Large intestine (tissue), 3 donors: ENCODE measurements at regions not wholly inside any gene's neighbourhood (a gene's known extent, or its start where the extent isn't known, plus 50 kb on each side); places are given as distances from the start of the nearest gene placed in this dataset.
"Not testable (repeated sequence)": the region's sequence is repeated elsewhere in the genome, so short reads cannot be mapped to it uniquely, and the experiment has no call there.

Experiments used
- DNase-seq, 2 donors: peaks; one replicate each; pipeline versions ENCODE4 v3.0.0 to v3.0.0-alpha.2; 2013
- H3K27ac ChIP-seq: one replicate; pipeline ENCODE4 v1.5.1; 2013; ENCODE audit warnings: low read length
- H3K27me3 ChIP-seq: 2 replicates; pipeline ENCODE4 v1.6.1; 2013; ENCODE audit warnings: low read length; ENCODE audit not compliant: control insufficient read depth, insufficient read depth
- H3K36me3 ChIP-seq: 2 replicates; pipeline ENCODE4 v1.6.1; 2013; ENCODE audit warnings: low read length; ENCODE audit not compliant: control insufficient read depth, insufficient read depth
- H3K4me1 ChIP-seq: one replicate; pipeline ENCODE4 v1.6.1; 2013; ENCODE audit warnings: low read length; ENCODE audit not compliant: control insufficient read depth, insufficient read depth
- H3K4me3 ChIP-seq: one replicate; pipeline ENCODE4 v1.5.1; 2013; ENCODE audit warnings: low read length
- H3K9me3 ChIP-seq: one replicate; pipeline ENCODE4 v1.6.1; 2013; ENCODE audit warnings: mild to moderate bottlenecking, low read depth, low read length, moderate library complexity; ENCODE audit not compliant: control insufficient read depth
- whole genome bisulfite sequencing: methylation state at CpG from one replicate; pipeline ENCODE4 v1.1.5; 2013; ENCODE audit warnings: low lambda C conversion rate; ENCODE audit not compliant: insufficient coverage; 5-methylcytosine and 5-hydroxymethylcytosine counted together

- Histone ChIP-seq H3K27me3 (no peaks in the 10 kb centered on the region), H3K4me1 (no peaks in the 10 kb centered on the region), H3K9me3 (no peaks in the 10 kb centered on the region), H3K4me3 (no peak overlapping the region), H3K27ac (no peak overlapping the region), H3K36me3 (no peaks in the 10 kb centered on the region)
- no CpG with 5 or more reads among the region's 4 CpGs for WGBS
- no peak for DNase-seq
These were observed 152.0 kb downstream of the MATN1 start for GRCh38 chr1:30571380-30571779.

GRCh38 chr1:30569384-30569783, 154.0 kb downstream of the MATN1 start:
- WGBS = no CpG with 5 or more reads among the region's 3 CpGs
- Histone ChIP-seq H3K27me3 (no peaks in the 10 kb centered on the region), H3K36me3 (no peaks in the 10 kb centered on the region), H3K4me3 (no peak overlapping the region), H3K4me1 (no peaks in the 10 kb centered on the region), H3K27ac (no peak overlapping the region), H3K9me3 (no peaks in the 10 kb centered on the region)
- no peak for DNase-seq

- no peak for DNase-seq
- Histone ChIP-seq H3K27me3 (no peaks in the 10 kb centered on the region), H3K4me3 (no peak overlapping the region), H3K27ac (no peak overlapping the region), H3K36me3 (no peaks in the 10 kb centered on the region), H3K9me3 (peaks cover 9% of the 10 kb centered on the region), H3K4me1 (no peaks in the 10 kb centered on the region)
These were observed 160.8 kb downstream of the MATN1 start for GRCh38 chr1:30562559-30562958.

- Histone ChIP-seq H3K9me3 (no peaks in the 10 kb centered on the region), H3K4me3 (no peak overlapping the region), H3K36me3 (no peaks in the 10 kb centered on the region), H3K27ac (no peak overlapping the region), H3K4me1 (no peaks in the 10 kb centered on the region), H3K27me3 (no peaks in the 10 kb centered on the region)
- WGBS = no CpG with 5 or more reads among the region's 8 CpGs
- DNase-seq = no peak
These were observed 171.8 kb downstream of the MATN1 start for GRCh38 chr1:30551603-30552002.

GRCh38 chr1:30550365-30551220, 172.8 kb downstream of the MATN1 start:
- no peak overlapping the region for H3K4me3 ChIP-seq
- no peak for DNase-seq
- no peaks in the 10 kb centered on the region for H3K4me1 ChIP-seq
- H3K27ac ChIP-seq = no peak overlapping the region
- H3K27me3 ChIP-seq = no peaks in the 10 kb centered on the region
- no peaks in the 10 kb centered on the region for H3K9me3 ChIP-seq
- no peaks in the 10 kb centered on the region for H3K36me3 ChIP-seq
- WGBS = no CpG with 5 or more reads among the region's 11 CpGs

- H3K9me3 ChIP-seq, H3K27me3 ChIP-seq, H3K27ac ChIP-seq, H3K4me3 ChIP-seq, H3K4me1 ChIP-seq, H3K36me3 ChIP-seq, DNase-seq: not testable (repeated sequence)
- no CpG with 5 or more reads among the region's 1 CpG for WGBS
These were observed 173.5 kb downstream of the MATN1 start for GRCh38 chr1:30549872-30550271.

- no peaks in the 10 kb centered on the region for H3K36me3 ChIP-seq
- H3K9me3 ChIP-seq = no peaks in the 10 kb centered on the region
- WGBS = 50% methylated on average over 1 of the region's 2 CpGs
- H3K27ac ChIP-seq = no peak overlapping the region
- H3K27me3 ChIP-seq = no peaks in the 10 kb centered on the region
- no peaks in the 10 kb centered on the region for H3K4me1 ChIP-seq
- no peak for DNase-seq
- no peak overlapping the region for H3K4me3 ChIP-seq
These were observed 175.1 kb downstream of the MATN1 start for GRCh38 chr1:30548294-30548693.

- WGBS = 20% methylated on average over 2 of the region's 2 CpGs
- not testable (repeated sequence) for H3K4me3 ChIP-seq, H3K27me3 ChIP-seq, H3K9me3 ChIP-seq, H3K36me3 ChIP-seq, DNase-seq, H3K27ac ChIP-seq, H3K4me1 ChIP-seq
These were observed 176.1 kb downstream of the MATN1 start for GRCh38 chr1:30547326-30547725.

GRCh38 chr1:30545365-30545764, 178.0 kb downstream of the MATN1 start:
- Histone ChIP-seq H3K4me3 (no peak overlapping the region), H3K36me3 (no peaks in the 10 kb centered on the region), H3K9me3 (no peaks in the 10 kb centered on the region), H3K27ac (no peak overlapping the region), H3K4me1 (no peaks in the 10 kb centered on the region), H3K27me3 (no peaks in the 10 kb centered on the region)
- 42% methylated on average over 2 of the region's 4 CpGs for WGBS
- no peak for DNase-seq

- no peak for DNase-seq
- WGBS = 100% methylated on average over 3 of the region's 10 CpGs
- H3K4me1 ChIP-seq = no peaks in the 10 kb centered on the region
These were observed 181.5 kb downstream of the MATN1 start for GRCh38 chr1:30541721-30542485.

More at GRCh38 chr1:30541721-30542485, 181.5 kb downstream of the MATN1 start:
- no peaks in the 10 kb centered on the region for H3K27me3 ChIP-seq
- no peak overlapping the region for H3K27ac ChIP-seq
- no peak overlapping the region for H3K4me3 ChIP-seq
- H3K36me3 ChIP-seq = no peaks in the 10 kb centered on the region
- H3K9me3 ChIP-seq = no peaks in the 10 kb centered on the region
